ENCODE measurements at regions not wholly inside any gene's neighbourhood (a gene's known extent, or its start where the extent isn't known, plus 50 kb on each side); places are given as distances from the start of the nearest gene placed in this dataset.

DNA sequence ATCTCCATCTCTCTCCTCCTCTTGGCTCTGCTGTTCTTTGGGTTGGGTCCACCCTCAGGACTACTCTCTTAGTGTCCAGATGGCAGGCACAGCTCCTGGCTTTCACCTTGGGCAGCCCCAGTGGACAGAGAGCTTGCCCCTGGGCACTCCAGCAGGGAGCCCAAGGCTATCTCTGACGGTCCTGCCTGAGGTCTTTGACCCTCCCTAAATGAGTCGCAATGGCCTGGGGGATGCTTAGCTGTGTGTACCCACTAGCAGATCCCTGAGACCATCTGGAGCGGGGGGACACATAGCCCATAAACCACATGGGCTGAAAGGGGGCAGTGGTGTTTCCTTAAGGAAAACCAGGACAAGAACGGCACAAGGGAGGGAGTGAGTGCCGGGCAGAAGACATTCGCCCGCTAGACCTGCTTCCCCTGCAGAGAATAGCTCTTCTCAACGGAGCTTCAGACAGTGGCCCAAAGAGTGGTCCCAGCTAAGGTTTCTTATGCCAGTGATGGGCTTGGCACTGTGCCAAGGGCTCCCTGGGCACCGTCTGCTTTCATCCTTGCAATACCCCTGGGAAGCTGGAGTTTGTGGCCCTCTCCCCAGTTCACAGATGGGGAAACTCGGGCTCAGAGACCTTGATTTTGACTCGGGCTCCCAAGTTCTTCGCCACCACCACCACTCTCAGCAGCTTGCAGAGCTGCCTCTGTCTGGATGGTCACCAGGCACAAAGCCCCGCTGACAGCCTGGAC is 53.9 kb upstream of the ANO1 start:
- Mint-ChIP-seq H3K36me3 (peaks cover 4% of the 10 kb centered on the region), H3K9me3 (peaks cover 5% of the 10 kb centered on the region), H3K4me3 (no peak overlapping the region), H3K4me1 (ENCODE audit: unreplicated experiment) (peaks cover 7% of the 10 kb centered on the region), H3K27me3 (peaks cover 4% of the 10 kb centered on the region), H3K27ac (no peak overlapping the region)
- DNase-seq (ENCODE audit: extremely low spot score, unreplicated experiment), result no peak
- TF ChIP-seq, protein P1, sequence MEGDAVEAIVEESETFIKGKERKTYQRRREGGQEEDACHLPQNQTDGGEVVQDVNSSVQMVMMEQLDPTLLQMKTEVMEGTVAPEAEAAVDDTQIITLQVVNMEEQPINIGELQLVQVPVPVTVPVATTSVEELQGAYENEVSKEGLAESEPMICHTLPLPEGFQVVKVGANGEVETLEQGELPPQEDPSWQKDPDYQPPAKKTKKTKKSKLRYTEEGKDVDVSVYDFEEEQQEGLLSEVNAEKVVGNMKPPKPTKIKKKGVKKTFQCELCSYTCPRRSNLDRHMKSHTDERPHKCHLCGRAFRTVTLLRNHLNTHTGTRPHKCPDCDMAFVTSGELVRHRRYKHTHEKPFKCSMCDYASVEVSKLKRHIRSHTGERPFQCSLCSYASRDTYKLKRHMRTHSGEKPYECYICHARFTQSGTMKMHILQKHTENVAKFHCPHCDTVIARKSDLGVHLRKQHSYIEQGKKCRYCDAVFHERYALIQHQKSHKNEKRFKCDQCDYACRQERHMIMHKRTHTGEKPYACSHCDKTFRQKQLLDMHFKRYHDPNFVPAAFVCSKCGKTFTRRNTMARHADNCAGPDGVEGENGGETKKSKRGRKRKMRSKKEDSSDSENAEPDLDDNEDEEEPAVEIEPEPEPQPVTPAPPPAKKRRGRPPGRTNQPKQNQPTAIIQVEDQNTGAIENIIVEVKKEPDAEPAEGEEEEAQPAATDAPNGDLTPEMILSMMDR (conservative IDR thresholded peaks at IDR 0.05), result no peak

DNA sequence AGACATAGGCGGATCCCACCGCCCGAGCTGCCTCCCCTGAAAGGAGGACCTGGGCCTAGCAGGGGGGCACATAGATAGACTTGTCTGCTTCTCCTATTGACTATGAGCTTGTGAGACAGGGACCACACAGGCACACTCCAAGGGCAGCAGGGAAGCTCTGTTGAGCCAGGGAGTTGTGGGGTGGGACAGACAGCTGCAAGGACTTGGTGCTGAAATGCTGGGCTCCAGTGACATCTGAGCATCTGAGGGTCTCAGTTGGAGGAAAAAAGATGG is 53.4 kb upstream of the ANO1 start:
- Mint-ChIP-seq H3K36me3 (peaks cover 4% of the 10 kb centered on the region), H3K4me3 (no peak overlapping the region), H3K4me1 (ENCODE audit: unreplicated experiment) (peaks cover 12% of the 10 kb centered on the region), H3K27me3 (peaks cover 4% of the 10 kb centered on the region), H3K27ac (no peak overlapping the region), H3K9me3 (peaks cover 5% of the 10 kb centered on the region)
- TF ChIP-seq, protein P1 (conservative IDR thresholded peaks at IDR 0.05), result no peak
- DNase-seq (ENCODE audit: extremely low spot score, unreplicated experiment), result no peak

DNA sequence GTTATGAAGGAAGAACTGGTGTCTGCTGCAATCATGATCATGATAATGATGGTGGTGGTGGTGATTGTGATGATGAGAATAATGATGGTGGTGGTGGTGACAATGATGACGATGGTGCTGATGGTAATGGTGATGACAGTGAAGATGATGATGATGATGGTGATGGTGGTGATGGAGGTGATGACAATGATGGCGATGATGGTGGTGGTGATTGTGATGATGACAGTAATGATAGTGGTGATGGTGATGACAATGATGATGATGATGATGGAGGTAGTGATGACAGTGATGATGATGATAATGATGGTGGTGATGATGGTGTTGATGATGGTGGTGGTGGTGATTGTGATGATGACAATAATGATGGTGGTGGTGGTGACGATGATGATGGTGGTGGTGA is 52.8 kb upstream of the ANO1 start:
- peaks cover 5% of the 10 kb centered on the region for H3K9me3 Mint-ChIP-seq
- H3K36me3 Mint-ChIP-seq, result peaks cover 4% of the 10 kb centered on the region
- H3K27ac Mint-ChIP-seq, result no peak overlapping the region
- H3K4me3 Mint-ChIP-seq, result no peak overlapping the region
- DNase-seq (ENCODE audit: extremely low spot score, unreplicated experiment), result no peak
- peaks cover 4% of the 10 kb centered on the region for H3K27me3 Mint-ChIP-seq
- H3K4me1 Mint-ChIP-seq (ENCODE audit: unreplicated experiment), result peaks cover 9% of the 10 kb centered on the region
- TF ChIP-seq, protein P1 (conservative IDR thresholded peaks at IDR 0.05), result no peak

DNA sequence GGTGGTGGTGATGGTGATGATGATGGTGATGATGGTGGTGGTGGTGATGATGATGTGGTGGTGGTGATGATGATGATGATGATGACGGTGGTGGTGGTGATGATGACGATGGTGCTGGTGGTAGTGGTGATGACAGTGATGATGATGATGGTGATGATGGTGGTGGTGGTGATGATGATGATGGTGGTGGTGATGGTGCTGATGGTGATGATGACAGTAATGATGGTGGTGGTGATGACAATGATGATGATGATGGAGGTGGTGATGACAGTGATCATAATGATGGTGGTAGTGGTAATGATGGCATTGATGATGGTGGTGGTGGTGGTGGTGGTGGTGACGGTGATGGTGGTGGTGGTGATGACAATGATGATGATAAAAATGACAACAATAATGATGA is 52.1 kb upstream of the ANO1 start:
- Mint-ChIP-seq H3K4me3 (no peak overlapping the region), H3K4me1 (ENCODE audit: unreplicated experiment) (peaks cover 7% of the 10 kb centered on the region), H3K36me3 (peaks cover 4% of the 10 kb centered on the region), H3K9me3 (peaks cover 5% of the 10 kb centered on the region), H3K27me3 (peaks cover 4% of the 10 kb centered on the region), H3K27ac (no peak overlapping the region)
- TF ChIP-seq, protein P1 (conservative IDR thresholded peaks at IDR 0.05), result no peak
- DNase-seq (ENCODE audit: extremely low spot score, unreplicated experiment), result no peak

DNA sequence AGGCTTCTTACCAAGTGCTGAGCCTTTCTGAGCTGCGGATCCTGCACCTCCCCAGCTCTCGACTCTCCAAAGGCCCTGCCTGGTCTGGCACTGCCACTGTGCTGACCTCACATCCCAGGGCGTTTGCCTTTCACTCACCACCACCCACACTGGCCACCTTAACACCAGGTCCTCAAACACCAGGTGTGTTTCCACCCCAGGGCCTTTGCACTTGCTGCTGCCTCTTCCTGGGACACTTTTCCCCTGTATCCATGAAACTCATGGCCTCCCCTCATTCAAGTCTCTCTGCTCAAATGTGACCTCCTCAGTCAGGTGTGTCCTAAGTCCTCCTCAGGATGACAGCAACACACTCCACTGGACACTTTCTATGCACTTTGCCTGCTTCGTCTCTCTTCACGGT is 51.4 kb upstream of the ANO1 start:
- TF ChIP-seq, protein P1 (conservative IDR thresholded peaks at IDR 0.05), result no peak
- H3K36me3 Mint-ChIP-seq, result peaks cover 4% of the 10 kb centered on the region
- H3K4me3 Mint-ChIP-seq, result no peak overlapping the region
- peak; percentile 49 for DNase-seq (ENCODE audit: extremely low spot score, unreplicated experiment)
- H3K27ac Mint-ChIP-seq, result no peak overlapping the region
- H3K9me3 Mint-ChIP-seq, result peaks cover 5% of the 10 kb centered on the region
- peaks cover 4% of the 10 kb centered on the region for H3K27me3 Mint-ChIP-seq
- peaks cover 7% of the 10 kb centered on the region for H3K4me1 Mint-ChIP-seq (ENCODE audit: unreplicated experiment)

DNA sequence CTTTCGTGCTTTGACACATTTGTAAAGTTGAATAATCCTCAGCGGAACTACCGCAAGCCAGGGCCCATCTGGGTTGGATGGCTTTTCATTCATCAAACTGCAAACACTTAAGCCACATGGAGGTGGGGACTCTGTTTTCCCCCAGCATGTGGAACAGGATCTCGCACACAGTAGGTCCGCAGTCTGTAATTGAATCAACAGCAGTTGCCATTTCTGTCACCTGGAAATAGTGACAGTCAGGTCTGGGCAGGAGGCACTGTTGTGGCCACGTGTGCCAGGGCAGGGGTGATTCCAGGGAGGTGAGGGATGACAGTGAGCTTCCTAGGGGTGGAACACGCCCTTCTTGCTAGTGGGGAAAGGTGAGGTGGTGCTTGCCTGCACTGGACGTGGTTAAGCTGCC is 50.7 kb upstream of the ANO1 start:
- DNase-seq (ENCODE audit: extremely low spot score, unreplicated experiment), result peak; percentile 27
- no peak overlapping the region for H3K27ac Mint-ChIP-seq
- TF ChIP-seq, protein P1 (conservative IDR thresholded peaks at IDR 0.05), result no peak
- peaks cover 5% of the 10 kb centered on the region for H3K9me3 Mint-ChIP-seq
- H3K27me3 Mint-ChIP-seq, result peaks cover 4% of the 10 kb centered on the region
- H3K4me1 Mint-ChIP-seq (ENCODE audit: unreplicated experiment), result peaks cover 7% of the 10 kb centered on the region
- peaks cover 4% of the 10 kb centered on the region for H3K36me3 Mint-ChIP-seq
- H3K4me3 Mint-ChIP-seq, result no peak overlapping the region
